ENCODE measurements at regions not wholly inside any gene's neighbourhood (a gene's known extent, or its start where the extent isn't known, plus 50 kb on each side); places are given as distances from the start of the nearest gene placed in this dataset.

- TF ChIP-seq CTCF (IDR thresholded peaks at IDR 0.05; ENCODE audit: control extremely low read depth in 1 of 3, insufficient read depth in 1 of 3, low read depth in 1 of 3, low read length in 3 of 3), result no peak
- no peak for TF ChIP-seq TAF1 (IDR thresholded peaks at IDR 0.05; ENCODE audit: low read depth, low read length)
- no peak for TF ChIP-seq JUN (IDR thresholded peaks at IDR 0.05; ENCODE audit: low read depth, low read length)
- TF ChIP-seq EP300 (IDR thresholded peaks at IDR 0.05; ENCODE audit: borderline replicate concordance in 1 of 2, low read depth in 2 of 2, low read length in 2 of 2), result no peak
- no peak for TF ChIP-seq TEAD4 (IDR thresholded peaks at IDR 0.05; ENCODE audit: low read depth, low read length)
- TF ChIP-seq BCL11A (IDR thresholded peaks at IDR 0.05; ENCODE audit: low read depth in 2 of 2, low read length in 2 of 2), result no peak
- TF ChIP-seq FOSL1 (IDR thresholded peaks at IDR 0.05; ENCODE audit: insufficient read depth, low read depth, low read length), result no peak
- no peak for TF ChIP-seq RNF2 (IDR thresholded peaks at IDR 0.05; ENCODE audit: borderline replicate concordance, low read depth, low read length, missing control alignments, poor library complexity, severe bottlenecking)
- TF ChIP-seq TAF7 (optimal IDR thresholded peaks at IDR 0.05; ENCODE audit: borderline replicate concordance, low read depth, low read length), result no peak
- no peak for TF ChIP-seq POLR2A (IDR thresholded peaks at IDR 0.05; ENCODE audit: control extremely low read depth in 1 of 2, low read depth in 2 of 2, low read length in 2 of 2)
These were observed 85.7 kb upstream of the LAPTM4A start for GRCh38 chr2:20137131-20137571.
